Karpas-422 (cell line): ENCODE measurements at regions not wholly inside any gene's neighbourhood (a gene's known extent, or its start where the extent isn't known, plus 50 kb on each side); places are given as distances from the start of the nearest gene placed in this dataset.

Experiments used
- DNase-seq: peaks from one replicate; pipeline ENCODE4 v3.0.0-alpha.2; 2015
- H2AFZ ChIP-seq: fragments of 200-600 bp; sonication (generic); 2 replicates; pipeline ENCODE4 v1.6.1; 2014; ENCODE audit warnings: antibody characterized with exemption, low read length, mixed read lengths
- H3K27ac ChIP-seq: fragments of 200-600 bp; sonication (generic); 2 replicates; pipeline ENCODE4 v1.5.1; 2014; ENCODE audit warnings: mild to moderate bottlenecking, low read length, moderate library complexity
- H3K27me3 ChIP-seq: fragments of 200-600 bp; sonication (generic); 2 replicates; pipeline ENCODE4 v1.6.1; 2014; ENCODE audit warnings: low read length, mixed read lengths
- H3K36me3 ChIP-seq: fragments of 200-600 bp; sonication (generic); 2 replicates; pipeline ENCODE4 v1.6.1; 2014; ENCODE audit warnings: low read length, mixed read lengths; ENCODE audit not compliant: insufficient read depth
- H3K4me1 ChIP-seq: fragments of 200-600 bp; sonication (generic); 2 replicates; pipeline ENCODE4 v1.6.1; 2014; ENCODE audit warnings: mild to moderate bottlenecking, low read length, mixed read lengths
- H3K4me2 ChIP-seq: fragments of 200-600 bp; sonication (generic); 2 replicates; pipeline ENCODE4 v1.6.1; 2014; ENCODE audit warnings: low read length, low read depth, mild to moderate bottlenecking; ENCODE audit not compliant: poor library complexity, severe bottlenecking
- H3K4me3 ChIP-seq: fragments of 200-600 bp; sonication (generic); 2 replicates; pipeline ENCODE4 v1.5.1; 2014; ENCODE audit warnings: mild to moderate bottlenecking, antibody characterized with exemption, low read length, mixed read lengths
- H3K79me2 ChIP-seq: fragments of 200-600 bp; sonication (generic); 2 replicates; pipeline ENCODE4 v1.6.1; 2014; ENCODE audit warnings: mild to moderate bottlenecking, low read length, mixed read lengths
- H3K9ac ChIP-seq: fragments of 200-600 bp; sonication (generic); 2 replicates; pipeline ENCODE4 v1.6.0; 2014; ENCODE audit warnings: low read length
- H3K9me2 ChIP-seq: fragments of 200-600 bp; sonication (generic), shearing (Covaris generic); replicated peaks from 2 replicates; pipeline ENCODE4 v1.6.0; 2014; ENCODE audit warnings: mild to moderate bottlenecking, low read length, moderate library complexity; ENCODE audit not compliant: insufficient read depth
- H3K9me3 ChIP-seq: fragments of 300-700, 200-600 bp; sonication (generic); 2 replicates; pipeline ENCODE4 v1.6.1; 2014; ENCODE audit warnings: low read length, mixed read lengths
- H4K20me1 ChIP-seq: fragments of 200-600 bp; sonication (generic); 2 replicates; pipeline ENCODE4 v1.6.1; 2014; ENCODE audit warnings: mild to moderate bottlenecking, antibody characterized with exemption, low read length, low read depth; ENCODE audit not compliant: insufficient read depth

GRCh38 chr1:4421986-4422385, 232.4 kb upstream of the AJAP1 start:
- Histone ChIP-seq H3K27me3 (no peaks in the 10 kb centered on the region), H4K20me1 (no peaks in the 10 kb centered on the region), H3K4me2 (no peak overlapping the region), H3K9me2 (no peaks in the 10 kb centered on the region), H3K27ac (no peak overlapping the region), H3K79me2 (no peaks in the 10 kb centered on the region), H3K4me3 (no peak overlapping the region), H3K4me1 (0 out of 2 replicates have a peak, but pooled peaks cover 2% of the 10 kb centered on the region), H3K36me3 (no peaks in the 10 kb centered on the region), H3K9me3 (no peaks in the 10 kb centered on the region), H2AFZ (no peak overlapping the region), H3K9ac (no peak overlapping the region)
- DNase-seq, result no peak

GRCh38 chr1:4422504-4423289, 231.7 kb upstream of the AJAP1 start:
- H3K36me3 ChIP-seq, result no peaks in the 10 kb centered on the region

GRCh38 chr1:4424254-4424653, 230.2 kb upstream of the AJAP1 start:
- DNase-seq, result no peak
- H3K27me3 ChIP-seq, result no peaks in the 10 kb centered on the region
- H3K4me2 ChIP-seq, result no peak overlapping the region
- no peaks in the 10 kb centered on the region for H3K9me3 ChIP-seq
- H3K9me2 ChIP-seq, result no peaks in the 10 kb centered on the region
- 0 out of 2 replicates have a peak, but pooled peaks cover 2% of the 10 kb centered on the region for H3K4me1 ChIP-seq
- H3K4me3 ChIP-seq, result no peak overlapping the region
- H3K79me2 ChIP-seq, result no peaks in the 10 kb centered on the region
- H2AFZ ChIP-seq, result no peak overlapping the region
- no peaks in the 10 kb centered on the region for H3K36me3 ChIP-seq
- H4K20me1 ChIP-seq, result no peaks in the 10 kb centered on the region
- no peak overlapping the region for H3K27ac ChIP-seq
- H3K9ac ChIP-seq, result no peak overlapping the region

More at GRCh38 chr1:4422504-4423289, 231.7 kb upstream of the AJAP1 start:
- no peak overlapping the region for H3K4me2 ChIP-seq
- H2AFZ ChIP-seq, result no peak overlapping the region
- no peaks in the 10 kb centered on the region for H3K27me3 ChIP-seq
- DNase-seq, result peak; percentile 43
- 0 out of 2 replicates have a peak, but pooled peaks cover 2% of the 10 kb centered on the region for H3K4me1 ChIP-seq
- H4K20me1 ChIP-seq, result no peaks in the 10 kb centered on the region
- H3K9ac ChIP-seq, result no peak overlapping the region
- H3K27ac ChIP-seq, result no peak overlapping the region
- no peaks in the 10 kb centered on the region for H3K79me2 ChIP-seq
- no peaks in the 10 kb centered on the region for H3K9me2 ChIP-seq
- H3K4me3 ChIP-seq, result no peak overlapping the region
- no peaks in the 10 kb centered on the region for H3K9me3 ChIP-seq

- no peaks in the 10 kb centered on the region for H4K20me1 ChIP-seq
- no peak overlapping the region for H3K9ac ChIP-seq
- H3K4me2 ChIP-seq, result no peak overlapping the region
- no peaks in the 10 kb centered on the region for H3K36me3 ChIP-seq
- H3K79me2 ChIP-seq, result no peaks in the 10 kb centered on the region
- 0 out of 2 replicates have a peak, but pooled peaks cover 2% of the 10 kb centered on the region for H3K4me1 ChIP-seq
- no peak overlapping the region for H3K4me3 ChIP-seq
- no peak for DNase-seq
- H3K27ac ChIP-seq, result no peak overlapping the region
- H3K9me2 ChIP-seq, result no peaks in the 10 kb centered on the region
- H3K27me3 ChIP-seq, result no peaks in the 10 kb centered on the region
- H2AFZ ChIP-seq, result no peak overlapping the region
- H3K9me3 ChIP-seq, result no peaks in the 10 kb centered on the region
Measured at GRCh38 chr1:4424766-4425165, 229.6 kb upstream of the AJAP1 start.

- Histone ChIP-seq H3K27ac (no peak overlapping the region), H3K36me3 (no peaks in the 10 kb centered on the region)
Measured at GRCh38 chr1:4425892-4426291, 228.5 kb upstream of the AJAP1 start.

GRCh38 chr1:4428711-4429110, 225.7 kb upstream of the AJAP1 start:
- Histone ChIP-seq H3K9ac (no peak overlapping the region), H3K9me3 (no peaks in the 10 kb centered on the region), H3K9me2 (no peaks in the 10 kb centered on the region), H3K36me3 (no peaks in the 10 kb centered on the region), H3K27ac (no peak overlapping the region), H3K79me2 (no peaks in the 10 kb centered on the region), H2AFZ (no peak overlapping the region), H4K20me1 (no peaks in the 10 kb centered on the region), H3K4me2 (no peak overlapping the region), H3K27me3 (no peaks in the 10 kb centered on the region), H3K4me1 (no peaks in the 10 kb centered on the region), H3K4me3 (no peak overlapping the region)
- DNase-seq, result no peak

More at GRCh38 chr1:4425892-4426291, 228.5 kb upstream of the AJAP1 start:
- no peaks in the 10 kb centered on the region for H3K9me3 ChIP-seq
- no peak overlapping the region for H3K4me2 ChIP-seq
- no peaks in the 10 kb centered on the region for H3K79me2 ChIP-seq
- H3K4me1 ChIP-seq, result 0 out of 2 replicates have a peak, but pooled peaks cover 2% of the 10 kb centered on the region
- no peaks in the 10 kb centered on the region for H4K20me1 ChIP-seq
- DNase-seq, result peak; percentile 81
- H3K27me3 ChIP-seq, result no peaks in the 10 kb centered on the region
- no peak overlapping the region for H3K9ac ChIP-seq
- H2AFZ ChIP-seq, result no peak overlapping the region
- H3K9me2 ChIP-seq, result no peaks in the 10 kb centered on the region
- H3K4me3 ChIP-seq, result no peak overlapping the region

- Histone ChIP-seq H3K9ac (no peak overlapping the region), H3K4me3 (no peak overlapping the region), H4K20me1 (no peaks in the 10 kb centered on the region), H3K79me2 (no peaks in the 10 kb centered on the region), H3K4me1 (no peaks in the 10 kb centered on the region), H3K27ac (no peak overlapping the region), H3K27me3 (no peaks in the 10 kb centered on the region), H3K36me3 (no peaks in the 10 kb centered on the region), H2AFZ (no peak overlapping the region), H3K9me3 (no peaks in the 10 kb centered on the region), H3K4me2 (no peak overlapping the region), H3K9me2 (no peaks in the 10 kb centered on the region)
- DNase-seq, result no peak
Measured at GRCh38 chr1:4430406-4431365, 223.7 kb upstream of the AJAP1 start.

- H3K36me3 ChIP-seq, result no peaks in the 10 kb centered on the region
- H3K4me2 ChIP-seq, result no peak overlapping the region
- H3K79me2 ChIP-seq, result no peaks in the 10 kb centered on the region
- H3K9me3 ChIP-seq, result no peaks in the 10 kb centered on the region
- no peak overlapping the region for H3K27ac ChIP-seq
- H2AFZ ChIP-seq, result no peak overlapping the region
- DNase-seq, result no peak
- H3K4me3 ChIP-seq, result no peak overlapping the region
- no peak overlapping the region for H3K9ac ChIP-seq
- H3K4me1 ChIP-seq, result no peaks in the 10 kb centered on the region
- H3K9me2 ChIP-seq, result no peaks in the 10 kb centered on the region
- no peaks in the 10 kb centered on the region for H3K27me3 ChIP-seq
- H4K20me1 ChIP-seq, result no peaks in the 10 kb centered on the region
Measured at GRCh38 chr1:4431491-4431890, 222.9 kb upstream of the AJAP1 start.
